GM21360 (cell line): ENCODE measurements at regions not wholly inside any gene's neighbourhood (a gene's known extent, or its start where the extent isn't known, plus 50 kb on each side); places are given as distances from the start of the nearest gene placed in this dataset.

Source experiments
- ATAC-seq: cut with Tn5 transposase; IDR thresholded peaks from one replicate; pipeline ENCODE4 v1.9.1; 2021; ENCODE audit warnings: mild to moderate bottlenecking, moderate library complexity; ENCODE audit not compliant: unreplicated experiment

DNA sequence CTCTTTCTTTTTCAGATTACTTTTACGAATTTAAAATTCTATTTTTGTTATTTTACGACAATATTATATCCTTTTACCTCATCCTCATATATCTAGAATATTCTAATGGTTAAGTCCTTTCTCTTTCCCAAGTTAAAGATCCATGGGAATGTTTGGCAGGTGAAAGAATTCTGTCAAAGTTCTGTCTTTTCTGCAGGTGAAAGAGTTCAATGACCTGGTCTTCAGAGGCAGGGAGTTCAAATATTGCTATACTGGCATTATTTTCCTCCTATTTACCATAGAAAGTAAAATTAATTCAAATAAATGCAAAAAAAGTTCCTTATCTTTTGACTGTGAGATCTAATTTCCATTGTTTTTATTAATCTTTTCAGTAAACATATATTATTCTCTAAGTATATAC is 194.3 kb downstream of the ARL4A start:
- ATAC-seq: no peak

DNA sequence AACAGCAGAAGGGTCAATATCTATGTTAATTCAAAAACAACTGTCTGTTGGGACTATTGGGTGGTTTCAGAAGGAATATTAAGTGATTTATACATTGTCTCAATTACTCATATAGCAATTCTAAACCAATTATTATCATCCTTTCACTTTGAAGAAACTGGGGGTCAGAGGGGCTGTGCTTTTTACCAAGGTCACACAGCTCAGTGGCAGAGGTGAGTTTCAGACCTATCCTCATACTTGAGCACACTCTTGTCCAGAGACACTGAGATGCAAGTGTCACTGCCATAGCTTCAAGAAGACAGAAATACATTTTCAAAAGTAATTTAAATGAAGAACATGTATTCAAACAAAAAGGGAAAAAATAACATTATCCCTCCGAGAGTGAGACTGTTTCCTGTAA is 195.3 kb downstream of the ARL4A start:
- no peak for ATAC-seq

DNA sequence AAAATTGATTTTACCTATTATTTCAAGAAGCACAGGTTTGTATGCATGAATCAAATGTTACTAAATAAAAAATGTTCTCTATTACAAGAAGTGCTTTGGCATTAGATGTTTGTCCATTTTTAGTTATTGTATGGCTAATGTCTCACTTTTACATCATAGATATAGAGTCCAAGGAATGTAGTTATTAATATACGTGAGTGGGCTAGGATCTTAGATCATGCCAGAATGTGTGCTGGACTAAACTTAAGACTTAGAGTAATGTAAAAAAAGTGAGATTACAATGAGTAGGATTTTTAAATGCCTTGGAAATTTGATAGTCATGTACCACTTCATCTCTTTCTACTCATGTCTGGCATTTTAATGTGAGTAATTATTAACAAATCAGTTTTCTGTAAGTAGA is 196.6 kb downstream of the ARL4A start:
- ATAC-seq: no peak

GRCh38 chr7:12884856-12885440 is 197.5 kb downstream of the ARL4A start:
- no peak for ATAC-seq

- no peak for ATAC-seq
Measured at GRCh38 chr7:12888717-12889116, 201.3 kb downstream of the ARL4A start.

DNA sequence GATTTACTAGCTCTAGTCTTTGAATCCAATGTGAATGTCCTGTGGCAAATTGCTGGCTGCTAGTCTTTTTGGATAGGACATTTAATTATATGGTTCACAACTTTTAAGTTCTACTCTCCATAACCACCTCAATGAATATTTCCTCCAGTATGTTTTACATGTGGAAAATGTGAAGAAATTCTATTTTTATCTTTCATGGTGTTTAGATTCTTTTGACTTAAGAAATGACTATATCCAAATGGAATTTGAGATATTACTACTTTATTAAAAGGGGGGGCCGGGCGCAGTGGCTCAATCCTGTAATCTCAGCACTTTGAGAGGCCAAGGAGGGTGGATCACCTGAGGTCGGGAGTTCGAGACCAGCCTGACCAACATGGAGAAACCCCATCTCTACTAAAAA is 202.0 kb downstream of the ARL4A start:
- ATAC-seq: no peak

GRCh38 chr7:12890586-12890985 is 203.2 kb downstream of the ARL4A start:
- ATAC-seq: no peak

DNA sequence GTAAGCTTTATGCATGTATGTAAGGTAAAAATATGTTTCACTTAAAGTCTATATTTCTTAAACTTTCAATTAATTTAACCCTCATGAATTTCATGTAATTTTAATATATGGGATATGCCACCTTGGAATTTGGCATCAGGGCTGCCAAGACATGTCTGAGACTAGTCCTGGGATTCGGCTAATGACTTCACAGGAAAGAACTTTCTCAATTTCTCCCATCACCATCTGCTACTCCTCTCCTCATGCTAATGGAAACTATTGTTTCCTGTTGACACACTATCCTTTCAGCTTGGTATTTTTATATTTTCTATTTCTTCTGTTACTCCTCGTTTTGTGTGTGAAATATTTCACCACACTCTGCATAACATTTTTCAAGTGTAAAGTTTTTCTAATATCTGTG is 205.9 kb downstream of the ARL4A start:
- no peak for ATAC-seq

DNA sequence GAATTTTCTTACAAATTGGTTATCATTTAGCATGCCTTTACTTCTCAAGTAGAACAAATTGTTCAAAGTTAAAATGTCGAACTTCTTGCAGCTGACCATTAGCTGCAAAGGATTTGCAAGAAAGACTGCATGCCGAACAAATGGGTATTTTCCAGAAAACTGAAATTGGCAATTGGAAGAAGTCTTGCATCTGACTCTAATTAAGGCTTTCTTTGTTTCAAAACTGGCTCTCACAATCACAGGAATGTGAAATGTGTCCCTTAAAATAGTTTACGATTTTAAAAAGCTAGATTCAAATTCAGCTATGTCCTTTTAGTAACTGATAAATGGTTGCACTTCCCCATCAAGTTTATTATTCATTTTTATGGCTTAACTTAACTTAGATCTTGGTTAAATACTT is 207.9 kb downstream of the ARL4A start:
- ATAC-seq: no peak

DNA sequence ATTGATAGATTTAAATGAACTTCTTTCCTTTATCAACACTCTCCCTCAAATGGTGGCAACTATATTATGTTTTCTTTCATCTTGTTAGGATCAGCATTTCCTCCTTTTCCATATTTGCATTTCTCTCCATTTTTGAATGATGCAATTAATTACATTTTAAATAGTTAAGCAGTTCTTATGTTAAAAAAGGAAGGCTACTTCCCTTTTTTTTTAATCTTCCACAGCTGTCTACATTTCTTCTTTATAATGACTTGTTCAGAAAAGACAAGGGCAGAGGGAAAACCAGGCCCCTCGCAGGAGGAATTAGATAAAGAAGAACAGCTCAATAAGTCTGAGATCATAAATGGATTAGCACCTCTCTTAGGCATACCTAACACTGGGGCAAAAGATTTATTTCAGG is 208.9 kb downstream of the ARL4A start:
- ATAC-seq: no peak

GRCh38 chr7:12898004-12898403 is 210.6 kb downstream of the ARL4A start:
- ATAC-seq: no peak

GRCh38 chr7:12898620-12899019 is 211.2 kb downstream of the ARL4A start:
- ATAC-seq: no peak

DNA sequence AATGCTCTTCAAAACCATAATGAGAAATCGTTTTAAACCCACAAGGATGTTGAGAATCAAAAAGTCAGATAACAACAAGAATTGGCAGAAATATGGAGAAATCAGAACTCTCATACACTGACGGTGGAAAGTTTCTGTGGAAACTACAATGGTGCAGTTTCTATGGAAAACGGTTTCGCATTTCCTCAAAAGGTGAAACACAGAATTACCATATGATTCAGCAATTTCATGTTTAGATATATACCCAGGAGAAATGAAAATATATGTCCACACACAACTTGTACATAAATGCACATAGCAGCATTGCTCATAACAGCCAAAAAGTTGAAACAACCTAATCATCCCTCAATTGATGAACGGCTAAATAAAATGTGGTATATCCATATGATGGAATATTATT is 218.2 kb downstream of the ARL4A start:
- ATAC-seq: no peak

- no peak for ATAC-seq
Measured at GRCh38 chr7:12907774-12908173, 220.3 kb downstream of the ARL4A start.

DNA sequence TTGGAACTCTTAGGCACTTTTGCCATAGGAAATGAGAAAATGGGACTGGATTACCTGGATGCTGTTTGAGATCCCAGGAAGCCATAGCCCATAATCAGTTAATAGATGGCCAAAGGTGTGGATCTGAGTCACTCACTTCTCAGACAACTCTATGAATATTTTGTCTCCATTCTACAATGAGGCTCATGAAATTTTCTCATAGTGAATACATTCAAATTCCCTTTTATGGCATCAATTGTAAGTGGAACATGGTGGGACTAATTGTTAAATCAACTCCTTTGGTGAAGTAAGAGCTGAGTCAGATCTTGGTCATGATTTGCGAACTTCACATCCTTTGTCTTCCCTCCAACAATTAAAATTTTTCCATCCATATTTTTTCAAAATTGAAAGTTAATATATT is 222.1 kb downstream of the ARL4A start:
- ATAC-seq: no peak

- no peak for ATAC-seq
Measured at GRCh38 chr7:12911053-12911452, 223.6 kb downstream of the ARL4A start.

GRCh38 chr7:12913002-12913401 is 225.6 kb downstream of the ARL4A start:
- no peak for ATAC-seq

GRCh38 chr7:12917801-12918200 is 230.4 kb downstream of the ARL4A start:
- no peak for ATAC-seq

GRCh38 chr7:12921751-12922345 is 234.4 kb downstream of the ARL4A start:
- no peak for ATAC-seq

- ATAC-seq: no peak
Measured at GRCh38 chr7:12923971-12924370, 236.5 kb downstream of the ARL4A start.

DNA sequence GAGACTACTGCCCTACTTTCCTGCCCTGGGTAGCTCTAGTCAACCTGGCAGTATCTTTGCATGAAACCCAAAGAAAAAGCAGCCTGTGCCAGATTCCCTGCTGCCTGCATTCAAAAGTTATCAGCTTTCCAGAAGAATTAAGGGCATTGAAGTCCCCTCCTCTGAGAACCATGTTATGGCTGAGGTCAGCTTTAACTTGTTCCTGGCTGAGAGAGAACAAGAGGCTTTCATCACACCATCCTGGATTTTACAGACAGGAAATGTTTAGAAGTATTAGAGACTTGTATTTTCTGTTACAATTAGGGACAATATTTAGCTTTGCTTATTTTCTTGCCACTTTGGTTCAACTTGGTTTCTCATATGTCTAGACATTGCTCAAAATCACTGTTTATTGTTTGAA is 238.8 kb downstream of the ARL4A start:
- no peak for ATAC-seq

- ATAC-seq: no peak
Measured at GRCh38 chr7:12927635-12928434, 240.4 kb downstream of the ARL4A start.
